H1 (cell line): ENCODE measurements at regions not wholly inside any gene's neighbourhood (a gene's known extent, or its start where the extent isn't known, plus 50 kb on each side); places are given as distances from the start of the nearest gene placed in this dataset.

Source experiments
- CTCF ChIA-PET: fragments of 300-600 bp; sonication (Branson Sonifier 250); formaldehyde crosslinking; loops from one replicate; lab custom pipeline; 2021; ENCODE audit not compliant: partially characterized antibody; lab: Charles Lee
- POLR2A ChIA-PET: fragments of 300-600 bp; sonication (Branson Sonifier 250); formaldehyde crosslinking; loops from one replicate; lab custom pipeline; 2021; ENCODE audit warnings: inconsistent platforms; ENCODE audit not compliant: partially characterized antibody; lab: Charles Lee
- DNase-seq, 2 experiments: peaks; one replicate each; pipeline versions ENCODE4 v3.0.0 to v3.0.0-alpha.2; 2010 to 2022; ENCODE audit warnings: low spot score in 2 of 2, low read depth in 1 of 2, mixed read lengths in 1 of 2
- FAIRE-seq: peaks from 2 replicates; lab custom pipeline; 2011; peaks lifted over from hg19 to GRCh38; lab: Jason Lieb, UNC
- H2AFZ ChIP-seq: 2 replicates; pipeline ENCODE4 v1.8.1; 2012; ENCODE audit warnings: low read length, inconsistent platforms
- H2AK5ac ChIP-seq: 2 replicates; pipeline ENCODE4 v1.6.1; 2013; ENCODE audit warnings: low read depth, low read length
- H2BK120ac ChIP-seq: replicated peaks from 2 replicates; pipeline ENCODE3; 2013; ENCODE audit warnings: low read depth, low read length, inconsistent platforms
- H2BK12ac ChIP-seq: 2 replicates; pipeline ENCODE4 v1.6.1; 2013; ENCODE audit warnings: low read depth, low read length
- H2BK15ac ChIP-seq: 2 replicates; pipeline ENCODE4 v1.6.1; 2013; ENCODE audit warnings: low read length
- H2BK20ac ChIP-seq: 2 replicates; pipeline ENCODE4 v1.6.1; 2013; ENCODE audit warnings: low read length
- H2BK5ac ChIP-seq: 2 replicates; pipeline ENCODE4 v1.6.1; 2013; ENCODE audit warnings: low read depth, low read length
- H3K14ac ChIP-seq: 2 replicates; pipeline ENCODE4 v1.6.1; 2013; ENCODE audit warnings: inconsistent platforms; ENCODE audit not compliant: insufficient read length
- H3K18ac ChIP-seq: 2 replicates; pipeline ENCODE4 v1.6.1; 2013; ENCODE audit warnings: low read length; ENCODE audit errors: extremely low read depth
- H3K23ac ChIP-seq: 2 replicates; pipeline ENCODE4 v1.6.1; 2013; ENCODE audit warnings: inconsistent platforms; ENCODE audit not compliant: insufficient read length
- H3K23me2 ChIP-seq: 2 replicates; pipeline ENCODE4 v1.6.1; 2013; ENCODE audit warnings: low read depth, low read length
- H3K27ac ChIP-seq: 2 replicates; pipeline ENCODE4 v1.6.1; 2011; ENCODE audit warnings: low read depth, low read length, inconsistent platforms
- H3K27me3 ChIP-seq, 4 experiments: replicated peaks in 1 of 4; 1 replicate in 1 of 4; 2 replicates in 3 of 4; pipeline versions ENCODE4 v1.6.1 to v1.8.1; 2011 to 2013; ENCODE audit warnings: low read length in 3 of 4, mild to moderate bottlenecking in 3 of 4, inconsistent platforms in 2 of 4, mixed read lengths in 2 of 4, moderate library complexity in 1 of 4; ENCODE audit not compliant: control insufficient read depth in 3 of 4, insufficient read depth in 3 of 4; ENCODE audit errors: extremely low read depth in 1 of 4
- H3K36me3 ChIP-seq, 4 experiments: 2 replicates each; pipeline versions ENCODE4 v1.6.1 to v1.8.1; 2011 to 2013; ENCODE audit warnings: mild to moderate bottlenecking in 4 of 4, low read length in 3 of 4, moderate library complexity in 2 of 4, control low read depth in 1 of 4, inconsistent platforms in 1 of 4; ENCODE audit not compliant: insufficient read depth in 4 of 4, control insufficient read depth in 2 of 4
- H3K4ac ChIP-seq: replicated peaks from 2 replicates; pipeline ENCODE3; 2013; ENCODE audit warnings: low read length, low read depth, mixed read lengths, inconsistent platforms; ENCODE audit not compliant: insufficient read length
- H3K4me1 ChIP-seq, 4 experiments: replicated peaks in 1 of 4; 1 replicate in 1 of 4; 2 replicates in 3 of 4; pipeline versions ENCODE4 v1.6.1 to v1.8.1; 2011 to 2013; ENCODE audit warnings: low read length in 3 of 4, inconsistent platforms in 2 of 4, mixed read lengths in 1 of 4; ENCODE audit not compliant: insufficient read depth in 4 of 4, control insufficient read depth in 3 of 4
- H3K4me2 ChIP-seq, 2 experiments: 2 replicates each; pipeline versions ENCODE4 v1.6.1 to v1.8.1; 2011 to 2013; ENCODE audit warnings: low read depth in 2 of 2, low read length in 2 of 2, control low read depth in 1 of 2, inconsistent platforms in 1 of 2, mild to moderate bottlenecking in 1 of 2; ENCODE audit not compliant: insufficient read depth in 1 of 2
- H3K4me3 ChIP-seq, 4 experiments: fragments of 200-600, 300-600 bp in 1 of 4; sonication (generic), shearing (Covaris generic), sonication (Bioruptor Twin) in 1 of 4; 2 replicates each; pipeline versions ENCODE4 v1.5.1 to v1.8.1; 2011 to 2016; ENCODE audit warnings: low read length in 4 of 4, low read depth in 3 of 4, control low read depth in 2 of 4, inconsistent platforms in 2 of 4, mild to moderate bottlenecking in 2 of 4, mixed read lengths in 1 of 4, moderate library complexity in 1 of 4; ENCODE audit not compliant: insufficient read depth in 2 of 4; ENCODE audit errors: extremely low read depth in 1 of 4
- H3K56ac ChIP-seq: replicated peaks from 2 replicates; pipeline ENCODE3; 2013; ENCODE audit warnings: low read depth, mild to moderate bottlenecking, mixed read lengths, low read length, inconsistent platforms; ENCODE audit not compliant: insufficient read length
- H3K79me1 ChIP-seq: 2 replicates; pipeline ENCODE4 v1.6.1; 2013; ENCODE audit warnings: low read depth, low read length, control low read depth
- H3K79me2 ChIP-seq, 2 experiments: 2 replicates each; pipeline versions ENCODE4 v1.6.1 to v1.8.1; 2012 to 2013; ENCODE audit warnings: low read length in 2 of 2, mild to moderate bottlenecking in 2 of 2, inconsistent platforms in 1 of 2; ENCODE audit not compliant: insufficient read depth in 2 of 2, control insufficient read depth in 1 of 2
- H3K9ac ChIP-seq, 4 experiments: replicated peaks in 1 of 4; 1 replicate in 1 of 4; 2 replicates in 3 of 4; pipeline versions ENCODE4 v1.6.1 to v1.8.1; 2011 to 2013; ENCODE audit warnings: low read depth in 3 of 4, low read length in 3 of 4, control low read depth in 2 of 4, mild to moderate bottlenecking in 2 of 4, moderate library complexity in 2 of 4, inconsistent platforms in 1 of 4; ENCODE audit errors: extremely low read depth in 1 of 4
- H3K9me3 ChIP-seq, 2 experiments: 2 replicates each; pipeline versions ENCODE4 v1.6.1 to v1.8.1; 2012 to 2013; ENCODE audit warnings: mild to moderate bottlenecking in 2 of 2, moderate library complexity in 2 of 2, control low read depth in 1 of 2, inconsistent platforms in 1 of 2, low read depth in 1 of 2, low read length in 1 of 2, mixed read lengths in 1 of 2; ENCODE audit not compliant: insufficient read depth in 2 of 2
- H4K20me1 ChIP-seq, 2 experiments: replicated peaks in 1 of 2; 2 replicates each; pipeline versions ENCODE3 to v1.8.1; 2011 to 2013; ENCODE audit warnings: inconsistent platforms in 2 of 2, low read length in 2 of 2, mild to moderate bottlenecking in 1 of 2; ENCODE audit not compliant: insufficient read depth in 2 of 2, control insufficient read depth in 1 of 2
- H4K5ac ChIP-seq: 2 replicates; pipeline ENCODE4 v1.6.1; 2013; ENCODE audit warnings: low read length, low read depth, mixed read lengths, inconsistent platforms; ENCODE audit not compliant: insufficient read length
- H4K8ac ChIP-seq: 2 replicates; pipeline ENCODE4 v1.8.0; 2013; ENCODE audit warnings: mild to moderate bottlenecking, moderate library complexity, low read length, inconsistent platforms; ENCODE audit not compliant: insufficient read depth; ENCODE audit errors: extremely low read depth
- H4K91ac ChIP-seq: replicated peaks from 2 replicates; pipeline ENCODE3; 2013; ENCODE audit warnings: low read length, mixed read lengths, inconsistent platforms; ENCODE audit not compliant: insufficient read length
- JUN ChIP-seq: IDR thresholded peaks from 2 replicates; pipeline ENCODE4 v1.6.1; 2011; ENCODE audit warnings: low read depth, mild to moderate bottlenecking, improper control_type of control experiment, low read length
- JUND ChIP-seq: IDR thresholded peaks from 2 replicates; pipeline ENCODE4 v1.6.1; 2011; ENCODE audit warnings: mild to moderate bottlenecking, improper control_type of control experiment, low read length
- KDM4A ChIP-seq: IDR thresholded peaks from one replicate; pipeline ENCODE4 v1.7.1; 2012; ENCODE audit warnings: low read depth, mild to moderate bottlenecking, moderate library complexity, low read length, inconsistent platforms; ENCODE audit not compliant: severe bottlenecking
- PHF8 ChIP-seq: fragments of 200-600 bp; sonication (generic); conservative IDR thresholded peaks from 2 replicates; pipeline ENCODE4 v1.7.1; 2012; ENCODE audit warnings: low read depth, mild to moderate bottlenecking, inconsistent platforms, low read length, moderate library complexity
- POLR2AphosphoS5 ChIP-seq: IDR thresholded peaks from 2 replicates; pipeline ENCODE4 v1.6.1; 2011; ENCODE audit warnings: low read depth, low read length
- RNF2 ChIP-seq: fragments of 200-900, 300-1000 bp; sonication (generic); IDR thresholded peaks from 2 replicates; pipeline ENCODE4 v1.7.1; 2016; ENCODE audit warnings: borderline replicate concordance, low read depth, mild to moderate bottlenecking, antibody characterized with exemption, low read length; ENCODE audit not compliant: poor library complexity, severe bottlenecking; ENCODE audit errors: missing control alignments
- SRF ChIP-seq: IDR thresholded peaks from 2 replicates; pipeline ENCODE4 v1.6.1; 2011; ENCODE audit warnings: mild to moderate bottlenecking, low read depth, low read length, moderate library complexity
- YY1 ChIP-seq: IDR thresholded peaks from 2 replicates; pipeline ENCODE4 v1.6.1; 2011; ENCODE audit warnings: low read depth, mild to moderate bottlenecking, low read length
- WGBS, 2 experiments: shearing (Covaris generic) in 1 of 2; methylation state at CpG; one replicate each; pipeline versions ENCODE4 v1.1.6 to v1.1.7; 2013 to 2015; ENCODE audit warnings: low lambda C conversion rate in 2 of 2, mixed read lengths in 2 of 2, inconsistent platforms in 1 of 2, low coverage in 1 of 2, missing lambda C conversion rate in 1 of 2; ENCODE audit not compliant: insufficient replicate concordance in 2 of 2, insufficient coverage in 1 of 2, insufficient read length in 1 of 2; ENCODE audit errors: extremely low coverage in 1 of 2, missing lambda C conversion rate in 1 of 2; 5-methylcytosine and 5-hydroxymethylcytosine counted together

DNA sequence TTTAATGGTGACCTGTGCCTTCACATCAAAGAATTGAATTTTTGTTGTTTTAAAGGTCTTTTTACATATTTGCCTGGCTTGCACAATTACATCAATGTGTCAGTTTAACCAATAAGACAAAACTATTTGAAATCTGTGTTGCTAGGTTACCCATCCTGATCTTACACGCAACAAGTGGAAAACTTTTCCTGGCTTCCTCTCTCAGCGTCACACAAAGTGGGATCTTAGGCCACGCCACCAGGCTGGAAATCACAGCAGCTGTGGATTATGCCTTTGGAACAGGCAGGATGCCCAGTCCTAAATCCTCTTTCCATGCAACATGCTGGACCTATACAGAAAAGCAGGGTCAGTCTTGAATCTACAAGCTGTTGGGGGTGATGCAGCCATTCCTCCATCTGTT lies 298.2 kb upstream of the HNRNPA3 start:
- no peak overlapping the region for H3K27ac ChIP-seq
- no peaks in the 10 kb centered on the region for H3K9me3 ChIP-seq
- no peak overlapping the region for H3K56ac ChIP-seq
- POLR2A ChIA-PET, result no interaction called here
- no peaks in the 10 kb centered on the region for H3K23me2 ChIP-seq
- no peaks in the 10 kb centered on the region for H3K4me1 ChIP-seq
- H3K36me3 ChIP-seq, result no peaks in the 10 kb centered on the region
- H3K14ac ChIP-seq, result no peak overlapping the region
- no peak overlapping the region for H2BK12ac ChIP-seq
- H3K4ac ChIP-seq, result no peak overlapping the region
- no peak overlapping the region for H2AFZ ChIP-seq
- no peak overlapping the region for H3K4me2 ChIP-seq
- no peaks in the 10 kb centered on the region for H3K27me3 ChIP-seq
- WGBS, 2 experiments, result 95% methylated on average over 3 of the region's 3 CpGs; no CpG with 5 or more reads in 1 of the 2 experiments
- H3K79me2 ChIP-seq, result no peaks in the 10 kb centered on the region
- CTCF ChIA-PET, result no interaction called here
- H4K5ac ChIP-seq, result no peak overlapping the region
- no peak overlapping the region for H3K23ac ChIP-seq
- DNase-seq (no peak), FAIRE-seq (no peak)
- no peak for TF ChIP-seq KDM4A
- no peak for TF ChIP-seq JUN
- no peak for TF ChIP-seq POLR2AphosphoS5
- TF ChIP-seq YY1, result no peak
- no peak for TF ChIP-seq RNF2
- TF ChIP-seq JUND, result no peak
- no peak for TF ChIP-seq PHF8
- TF ChIP-seq SRF, result no peak
- H3K79me1 ChIP-seq, result no peaks in the 10 kb centered on the region
- no peak overlapping the region for H2AK5ac ChIP-seq
- H3K18ac ChIP-seq, result no peak overlapping the region
- H2BK20ac ChIP-seq, result no peak overlapping the region
- H4K8ac ChIP-seq, result no peak overlapping the region
- H4K91ac ChIP-seq, result no peak overlapping the region
- no peak overlapping the region for H3K9ac ChIP-seq
- H2BK5ac ChIP-seq, result no peak overlapping the region
- H4K20me1 ChIP-seq, result no peaks in the 10 kb centered on the region
- H2BK15ac ChIP-seq, result no peak overlapping the region
- no peak overlapping the region for H2BK120ac ChIP-seq
- no peak overlapping the region for H3K4me3 ChIP-seq
